Duodenal mucosa (tissue), 2 donors: ENCODE measurements at regions not wholly inside any gene's neighbourhood (a gene's known extent, or its start where the extent isn't known, plus 50 kb on each side); places are given as distances from the start of the nearest gene placed in this dataset.

Experiments used
- H3K27ac ChIP-seq: one replicate; pipeline ENCODE4 v1.7.0; 2013; ENCODE audit warnings: low read depth, low read length
- H3K27me3 ChIP-seq, 2 donors: one replicate each; pipeline ENCODE4 v1.7.0; 2013; ENCODE audit warnings: low read length in 2 of 2, control low read depth in 1 of 2; ENCODE audit not compliant: insufficient read depth in 2 of 2, control insufficient read depth in 1 of 2
- H3K36me3 ChIP-seq, 2 donors: one replicate each; pipeline ENCODE4 v1.7.0; 2013; ENCODE audit warnings: low read length in 2 of 2, control low read depth in 1 of 2; ENCODE audit not compliant: insufficient read depth in 2 of 2, control insufficient read depth in 1 of 2
- H3K4me1 ChIP-seq, 2 donors: one replicate each; pipeline ENCODE4 v1.7.0; 2013; ENCODE audit warnings: low read length in 2 of 2, control low read depth in 1 of 2; ENCODE audit not compliant: insufficient read depth in 2 of 2, control insufficient read depth in 1 of 2
- H3K4me3 ChIP-seq, 2 donors: one replicate each; pipeline ENCODE4 v1.7.0; 2013; ENCODE audit warnings: low read length in 2 of 2, low read depth in 1 of 2
- H3K9ac ChIP-seq, 2 donors: one replicate each; pipeline ENCODE4 v1.7.0; 2013; ENCODE audit warnings: low read length in 2 of 2, low read depth in 1 of 2
- H3K9me3 ChIP-seq, 2 donors: one replicate each; pipeline ENCODE4 v1.7.0; 2013; ENCODE audit warnings: low read length in 2 of 2, control low read depth in 1 of 2; ENCODE audit not compliant: control insufficient read depth in 1 of 2

DNA sequence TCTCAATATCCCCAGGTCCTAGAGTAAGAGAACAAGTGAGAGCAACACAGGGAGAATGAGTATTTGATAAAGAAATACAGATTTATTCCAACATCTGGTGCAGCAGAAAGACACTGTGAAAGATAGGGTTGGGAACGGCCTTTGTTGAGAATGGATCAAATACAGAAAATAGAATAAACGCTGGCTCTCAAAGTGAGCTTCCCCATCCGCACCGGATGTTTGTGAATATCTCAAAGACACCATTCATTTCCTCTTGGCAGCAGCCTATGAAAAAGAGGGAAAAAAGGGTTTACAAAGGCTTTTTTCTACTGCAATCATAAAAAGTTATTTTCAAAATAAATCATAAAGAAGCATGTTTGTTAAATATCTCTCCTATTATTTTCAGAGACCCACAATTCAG is 279.3 kb downstream of the CASP12 start:
- no peaks in the 10 kb centered on the region for H3K9me3 ChIP-seq
- H3K27me3 ChIP-seq = no peaks in the 10 kb centered on the region
- no peaks in the 10 kb centered on the region for H3K36me3 ChIP-seq
- H3K4me1 ChIP-seq = no peaks in the 10 kb centered on the region
- no peak overlapping the region for H3K27ac ChIP-seq
- no peak overlapping the region for H3K9ac ChIP-seq
- no peak overlapping the region for H3K4me3 ChIP-seq

DNA sequence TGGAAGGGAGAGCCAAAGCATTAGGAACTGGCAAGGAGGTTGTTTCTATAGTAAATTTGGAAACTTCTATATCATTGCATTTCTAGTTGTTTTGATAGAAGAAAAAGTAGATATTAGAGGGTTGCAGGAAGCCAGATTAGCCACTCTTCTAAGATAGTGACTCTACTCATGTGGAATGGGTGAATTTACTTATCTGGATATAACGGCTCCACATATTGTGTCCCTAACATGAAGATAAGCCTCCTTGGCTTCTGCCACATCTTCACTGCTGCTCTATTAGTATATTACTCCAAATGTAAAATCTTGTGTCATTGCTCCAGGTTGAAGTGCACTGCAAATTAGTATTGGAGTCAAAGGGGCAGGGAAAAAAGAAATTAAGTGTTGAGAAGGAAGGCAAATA is 283.3 kb downstream of the CASP12 start:
- Histone ChIP-seq H3K27ac (no peak overlapping the region), H3K9ac (no peak overlapping the region), H3K4me1 (no peaks in the 10 kb centered on the region), H3K9me3 (no peaks in the 10 kb centered on the region), H3K27me3 (no peaks in the 10 kb centered on the region), H3K36me3 (no peaks in the 10 kb centered on the region), H3K4me3 (no peak overlapping the region)

DNA sequence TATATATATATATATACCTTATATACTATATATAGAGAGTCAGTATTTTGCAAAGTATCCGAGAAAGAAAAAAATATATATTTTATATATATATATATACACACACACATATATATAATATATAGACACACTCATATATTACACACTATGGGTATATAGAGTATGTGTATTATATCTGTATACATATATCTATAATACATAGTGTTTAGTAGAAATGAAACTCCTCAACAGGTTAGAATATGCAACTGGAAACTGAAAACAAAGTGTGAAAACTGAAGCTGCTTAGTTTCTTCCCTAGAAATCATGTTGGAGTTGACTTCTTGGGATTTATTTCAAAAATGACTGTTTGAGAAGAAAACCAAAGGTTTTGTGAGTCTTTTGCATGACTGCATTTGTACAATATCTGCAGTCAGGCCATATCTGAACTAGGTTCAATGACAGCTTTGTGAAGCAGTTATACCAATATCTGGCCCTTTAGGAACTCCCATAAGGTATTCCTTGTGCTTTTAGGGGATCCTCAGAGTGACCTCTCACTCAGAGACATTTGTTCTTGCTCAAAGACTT is 284.1 kb downstream of the CASP12 start:
- H3K4me1 ChIP-seq = no peaks in the 10 kb centered on the region
- H3K4me3 ChIP-seq = no peak overlapping the region
- no peak overlapping the region for H3K27ac ChIP-seq
- H3K9ac ChIP-seq = no peak overlapping the region
- H3K36me3 ChIP-seq = no peaks in the 10 kb centered on the region
- no peaks in the 10 kb centered on the region for H3K9me3 ChIP-seq
- no peaks in the 10 kb centered on the region for H3K27me3 ChIP-seq

DNA sequence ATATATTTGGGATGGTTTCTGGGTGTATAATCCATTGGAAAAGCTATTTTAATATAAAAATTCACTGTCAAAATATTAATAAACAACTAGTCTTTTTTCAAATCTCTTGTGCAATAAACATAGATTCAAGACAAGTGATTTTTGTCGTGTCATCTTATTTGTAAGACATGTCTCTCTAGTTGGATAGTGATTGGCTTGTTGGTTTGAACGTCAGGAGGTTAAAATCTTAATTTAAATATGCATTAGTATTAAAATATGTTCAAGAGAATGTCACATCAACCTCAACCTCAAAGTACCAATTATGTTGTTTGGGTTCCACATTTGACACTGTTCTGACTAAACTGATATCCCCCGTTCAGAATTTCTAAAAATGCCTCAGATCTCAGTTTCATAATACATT is 287.6 kb downstream of the CASP12 start:
- H3K27ac ChIP-seq = no peak overlapping the region
- no peak overlapping the region for H3K4me3 ChIP-seq
- no peaks in the 10 kb centered on the region for H3K27me3 ChIP-seq
- no peaks in the 10 kb centered on the region for H3K4me1 ChIP-seq
- no peaks in the 10 kb centered on the region for H3K9me3 ChIP-seq
- no peak overlapping the region for H3K9ac ChIP-seq
- no peaks in the 10 kb centered on the region for H3K36me3 ChIP-seq

DNA sequence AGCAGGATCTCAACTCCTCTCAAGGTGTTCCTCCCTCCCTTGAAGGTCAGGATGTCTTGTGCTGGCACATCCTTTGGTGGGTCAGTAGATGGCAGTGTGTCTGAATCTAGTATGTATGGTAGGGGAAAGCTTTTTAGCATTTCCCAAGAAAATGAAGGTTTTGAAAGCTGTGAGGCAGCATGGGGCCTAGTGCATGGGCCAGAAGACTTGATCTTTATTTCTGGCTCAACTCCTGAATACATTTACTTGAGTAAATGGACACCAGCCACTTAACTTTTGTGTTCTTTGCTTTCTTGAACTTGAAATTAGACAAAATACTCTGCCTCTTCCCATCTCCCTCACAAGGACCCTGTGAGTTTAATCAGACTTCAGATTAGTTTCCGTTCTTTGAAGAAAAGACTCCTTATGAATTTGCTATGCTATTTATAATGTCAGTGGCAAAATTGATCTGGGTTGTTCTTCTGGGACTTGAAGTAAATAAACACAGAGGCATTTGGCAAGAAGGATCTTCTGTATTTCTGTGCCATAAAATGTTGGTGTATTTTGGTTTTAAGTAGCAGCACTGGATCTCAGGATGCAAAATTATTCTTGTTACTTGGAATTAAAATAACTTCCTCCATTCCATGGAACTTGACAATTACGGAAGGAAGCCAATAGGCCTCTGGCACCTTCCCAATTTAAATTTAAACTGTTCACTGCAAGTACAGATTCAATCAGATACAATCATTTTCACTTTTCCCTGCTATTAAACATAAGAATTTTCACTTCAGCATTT is 288.8 kb downstream of the CASP12 start:
- H3K9ac ChIP-seq = no peak overlapping the region
- no peaks in the 10 kb centered on the region for H3K27me3 ChIP-seq
- H3K36me3 ChIP-seq = no peaks in the 10 kb centered on the region
- H3K4me3 ChIP-seq = no peak overlapping the region
- H3K4me1 ChIP-seq = no peaks in the 10 kb centered on the region
- no peaks in the 10 kb centered on the region for H3K9me3 ChIP-seq
- H3K27ac ChIP-seq = no peak overlapping the region

DNA sequence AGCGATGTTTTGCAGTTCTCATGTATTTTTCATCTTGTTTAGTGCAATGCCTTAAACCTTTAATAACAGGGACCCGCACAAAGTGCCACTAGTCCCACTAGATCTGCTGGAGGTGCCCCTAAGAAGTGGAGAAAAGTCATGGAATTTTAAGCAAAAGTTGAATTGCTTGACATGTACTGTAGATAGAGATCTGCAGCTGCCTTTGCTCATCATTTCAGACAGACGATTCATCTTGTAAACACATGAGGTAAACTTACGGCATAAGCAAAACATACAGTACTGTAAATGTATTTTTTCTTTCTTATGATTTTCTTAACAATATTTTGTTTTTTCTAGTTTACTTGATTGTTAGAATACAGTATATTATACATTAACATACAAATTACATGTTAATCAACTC is 295.6 kb downstream of the CASP12 start:
- Histone ChIP-seq H3K9ac (no peak overlapping the region), H3K9me3 (no peaks in the 10 kb centered on the region), H3K4me3 (no peak overlapping the region), H3K27me3 (no peaks in the 10 kb centered on the region), H3K36me3 (no peaks in the 10 kb centered on the region), H3K4me1 (no peaks in the 10 kb centered on the region), H3K27ac (no peak overlapping the region)

DNA sequence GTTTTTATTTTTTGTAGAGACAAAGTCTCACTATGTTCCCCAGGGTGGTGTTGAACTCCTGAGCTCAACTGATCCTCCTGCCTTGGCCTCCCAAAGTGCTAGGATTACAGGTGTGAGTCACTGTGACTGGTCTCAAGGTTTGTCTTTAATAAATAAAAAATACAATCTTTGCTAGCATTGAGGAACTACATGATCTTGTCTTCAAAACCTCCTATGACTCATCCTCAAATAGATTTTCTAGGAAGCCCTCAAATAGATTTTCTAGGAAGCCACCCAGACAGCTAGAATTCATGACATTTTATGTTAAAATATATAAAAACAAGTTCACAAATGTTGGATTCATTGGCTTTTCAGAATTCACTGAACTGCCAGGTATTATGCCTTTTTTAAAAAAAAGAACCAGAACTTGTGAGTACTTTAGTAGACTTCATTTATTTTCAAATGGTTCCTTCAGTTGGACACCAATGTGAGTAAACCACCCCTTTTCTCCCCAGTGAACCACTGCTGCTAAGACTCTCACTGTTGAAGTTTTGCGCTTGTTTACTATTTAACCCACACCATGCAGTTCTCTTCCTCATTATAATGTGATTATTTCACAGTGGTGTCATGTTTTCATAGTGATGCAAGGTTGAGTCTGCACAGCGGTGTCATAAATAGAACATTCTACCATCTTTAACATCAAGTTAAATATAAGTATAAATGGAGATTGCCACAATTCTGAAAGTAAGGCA is 303.9 kb downstream of the CASP12 start:
- Histone ChIP-seq H3K4me1 (no peaks in the 10 kb centered on the region), H3K9ac (no peak overlapping the region), H3K4me3 (no peak overlapping the region), H3K27ac (no peak overlapping the region), H3K27me3 (no peaks in the 10 kb centered on the region), H3K36me3 (no peaks in the 10 kb centered on the region), H3K9me3 (no peaks in the 10 kb centered on the region)

DNA sequence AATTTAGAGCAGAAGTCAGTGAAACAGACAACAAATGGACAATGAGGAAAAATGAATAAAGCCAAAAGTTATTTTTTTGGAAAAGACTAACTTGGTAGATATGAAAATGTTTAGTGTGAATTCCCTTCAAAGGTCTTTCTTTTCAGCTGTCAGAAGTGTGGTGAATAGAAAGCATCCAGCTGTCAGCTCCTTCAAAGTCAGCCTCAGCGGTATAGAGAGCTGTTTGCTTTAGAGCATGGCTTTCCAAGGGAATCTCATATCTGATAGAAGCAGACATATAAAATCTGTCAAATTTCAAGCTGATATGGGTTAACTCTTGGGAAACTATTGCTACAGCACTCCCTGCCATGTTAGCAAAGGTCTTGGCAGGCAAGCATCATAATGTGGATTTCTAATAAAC is 309.3 kb downstream of the CASP12 start:
- Histone ChIP-seq H3K4me1 (no peaks in the 10 kb centered on the region), H3K36me3 (no peaks in the 10 kb centered on the region), H3K27ac (no peak overlapping the region), H3K9ac (no peak overlapping the region), H3K27me3 (no peaks in the 10 kb centered on the region), H3K4me3 (no peak overlapping the region), H3K9me3 (no peaks in the 10 kb centered on the region)

DNA sequence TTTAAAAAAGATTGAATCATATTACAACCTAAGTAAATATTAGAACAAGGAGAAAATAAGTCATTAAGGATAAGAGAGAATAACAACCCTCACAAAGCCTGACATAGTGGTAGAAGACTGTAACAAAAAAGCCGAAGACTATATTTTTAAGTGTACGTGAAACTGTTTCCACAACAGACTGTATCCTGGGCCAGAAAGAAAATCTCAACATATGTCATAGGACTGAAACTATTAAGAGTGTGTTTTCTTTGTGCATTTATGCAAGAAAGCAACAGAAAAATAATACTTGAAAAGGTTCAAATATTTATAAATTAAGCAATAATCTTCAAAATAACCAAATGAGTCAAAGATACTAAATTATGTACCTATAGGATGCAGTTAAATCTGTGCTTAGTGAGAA is 309.8 kb downstream of the CASP12 start:
- H3K9ac ChIP-seq = no peak overlapping the region
- H3K27ac ChIP-seq = no peak overlapping the region
- no peaks in the 10 kb centered on the region for H3K9me3 ChIP-seq
- H3K36me3 ChIP-seq = no peaks in the 10 kb centered on the region
- no peaks in the 10 kb centered on the region for H3K27me3 ChIP-seq
- no peak overlapping the region for H3K4me3 ChIP-seq
- no peaks in the 10 kb centered on the region for H3K4me1 ChIP-seq

DNA sequence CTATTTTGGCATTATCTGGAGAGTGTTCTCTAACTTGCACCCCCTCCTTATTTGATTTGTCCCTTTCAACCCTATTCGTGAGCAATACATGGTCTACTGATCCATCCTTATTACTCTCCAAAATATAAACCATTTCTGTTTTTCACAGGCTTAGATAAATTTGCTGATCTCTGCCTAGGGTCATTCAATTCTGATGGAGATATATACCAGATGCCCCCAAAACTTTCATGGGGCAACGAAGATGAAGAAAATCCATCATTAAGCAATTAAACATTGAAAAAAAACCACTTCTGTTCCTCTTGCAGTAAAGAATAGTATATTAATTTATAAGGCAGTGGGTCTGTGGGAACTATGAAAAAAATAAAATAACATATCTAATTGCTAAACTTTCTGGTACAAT is 313.4 kb downstream of the CASP12 start:
- H3K9ac ChIP-seq = no peak overlapping the region

More for the DNA sequence above, 313.4 kb downstream of the CASP12 start:
- Histone ChIP-seq H3K4me1 (no peaks in the 10 kb centered on the region), H3K4me3 (no peak overlapping the region), H3K27ac (no peak overlapping the region), H3K36me3 (no peaks in the 10 kb centered on the region), H3K9me3 (no peaks in the 10 kb centered on the region), H3K27me3 (no peaks in the 10 kb centered on the region)
